Fibroblast of peridontal ligament (primary cell): ENCODE measurements at regions not wholly inside any gene's neighbourhood (a gene's known extent, or its start where the extent isn't known, plus 50 kb on each side); places are given as distances from the start of the nearest gene placed in this dataset.
"Not testable (repeated sequence)": the region's sequence is repeated elsewhere in the genome, so short reads cannot be mapped to it uniquely, and the experiment has no call there.

Experiments used
- DNase-seq: peaks from one replicate; pipeline ENCODE4 v3.0.0-alpha.2; 2010; ENCODE audit errors: extremely low read depth

- DNase-seq, result no peak
Observed at GRCh38 chr22:44575381-44576268, 77.6 kb upstream of the RTL6 start.

- DNase-seq, result no peak
Observed at GRCh38 chr22:44574640-44575380, 76.8 kb upstream of the RTL6 start.

- DNase-seq, result peak; percentile 92
Observed at GRCh38 chr22:44574057-44574639, 76.1 kb upstream of the RTL6 start.

GRCh38 chr22:44573451-44573850 lies 75.4 kb upstream of the RTL6 start:
- DNase-seq, result no peak

- DNase-seq, result no peak
Observed at GRCh38 chr22:44572414-44573207, 74.6 kb upstream of the RTL6 start.

- no peak for DNase-seq
Observed at GRCh38 chr22:44571566-44572413, 73.8 kb upstream of the RTL6 start.

- DNase-seq, result no peak
Observed at GRCh38 chr22:44570476-44571445, 72.7 kb upstream of the RTL6 start.

- no peak for DNase-seq
Observed at GRCh38 chr22:44569561-44569991, 71.5 kb upstream of the RTL6 start.

DNA sequence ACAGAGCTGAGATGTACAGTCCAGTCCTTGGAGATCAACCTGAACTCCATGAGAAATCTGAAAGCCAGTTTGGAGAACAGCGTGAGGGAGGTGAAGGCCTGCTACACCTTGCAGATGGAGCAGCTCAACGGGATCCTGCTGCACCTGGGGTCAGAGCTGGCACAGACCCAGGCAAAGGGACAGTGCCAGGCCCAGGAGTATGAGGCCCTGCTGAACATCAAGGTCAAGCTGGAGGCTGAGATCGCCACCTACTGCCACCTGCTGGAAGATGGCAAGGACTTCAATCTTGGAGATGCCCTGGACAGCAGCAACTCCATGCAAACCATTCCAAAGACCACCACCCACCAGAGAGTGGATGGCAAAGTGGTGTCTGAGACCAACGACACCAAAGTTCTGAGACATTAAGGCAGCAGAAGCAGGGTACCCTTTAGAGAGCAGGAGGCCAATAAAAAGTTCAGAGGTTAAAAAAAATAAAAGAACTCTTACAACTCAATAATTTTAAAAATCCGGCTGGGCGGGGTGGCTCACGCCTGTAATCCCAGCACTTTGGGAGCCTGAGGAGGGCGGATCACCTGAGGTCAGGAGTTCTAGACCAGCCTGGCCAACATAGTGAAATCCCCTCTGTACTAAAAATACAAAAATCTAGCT lies 69.9 kb upstream of the RTL6 start:
- peak; percentile 48 for DNase-seq

DNA sequence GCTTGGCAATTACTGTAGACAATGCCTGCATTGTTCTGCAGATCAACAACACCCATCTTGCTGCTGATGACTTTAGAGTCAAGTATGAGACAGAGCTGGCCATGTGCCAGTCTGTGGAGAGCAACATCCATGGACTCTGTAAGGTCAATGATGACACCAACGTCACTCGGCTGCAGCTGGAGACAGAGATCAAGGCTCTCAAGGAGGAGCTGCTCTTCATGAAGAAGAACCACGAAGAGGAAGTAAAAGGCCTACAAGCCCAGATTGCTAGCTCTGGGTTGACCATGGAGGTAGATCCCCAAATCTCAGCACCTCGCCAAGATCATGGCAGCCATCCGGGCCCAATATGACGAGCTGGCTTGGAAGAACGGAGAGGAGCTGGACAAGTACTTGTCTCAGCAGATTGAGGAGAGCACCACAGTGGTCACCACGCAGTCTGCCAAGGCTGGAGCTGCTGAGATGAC lies 69.4 kb upstream of the RTL6 start:
- DNase-seq, result not testable (repeated sequence)

- DNase-seq, result no peak
Observed at GRCh38 chr22:44566911-44567310, 68.9 kb upstream of the RTL6 start.

GRCh38 chr22:44562651-44563050 lies 64.6 kb upstream of the RTL6 start:
- not testable (repeated sequence) for DNase-seq

- DNase-seq, result no peak
Observed at GRCh38 chr22:44561139-44561840, 63.3 kb upstream of the RTL6 start.

DNA sequence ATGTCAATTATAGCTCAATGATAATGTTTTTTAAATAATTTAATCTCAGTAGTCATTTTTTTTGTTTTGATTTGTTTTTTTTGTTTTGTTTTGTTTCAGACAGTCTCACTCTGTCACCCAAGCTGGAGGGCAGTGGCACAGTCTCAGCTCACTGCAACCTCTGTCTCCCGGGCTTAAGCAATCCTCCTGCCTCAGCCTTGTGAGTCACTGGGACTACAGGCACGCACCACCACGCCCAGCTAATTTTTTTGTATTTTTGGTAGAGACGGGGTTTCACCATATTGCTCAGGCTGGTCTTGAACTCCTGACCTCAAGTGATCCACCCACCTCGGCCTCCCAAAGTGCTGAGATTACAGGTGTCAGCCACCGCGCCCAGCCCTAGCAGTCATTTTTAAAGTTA lies 60.6 kb upstream of the RTL6 start:
- peak; percentile 59 for DNase-seq

- DNase-seq, result not testable (repeated sequence)
Observed at GRCh38 chr22:44557872-44558271, 59.8 kb upstream of the RTL6 start.

DNA sequence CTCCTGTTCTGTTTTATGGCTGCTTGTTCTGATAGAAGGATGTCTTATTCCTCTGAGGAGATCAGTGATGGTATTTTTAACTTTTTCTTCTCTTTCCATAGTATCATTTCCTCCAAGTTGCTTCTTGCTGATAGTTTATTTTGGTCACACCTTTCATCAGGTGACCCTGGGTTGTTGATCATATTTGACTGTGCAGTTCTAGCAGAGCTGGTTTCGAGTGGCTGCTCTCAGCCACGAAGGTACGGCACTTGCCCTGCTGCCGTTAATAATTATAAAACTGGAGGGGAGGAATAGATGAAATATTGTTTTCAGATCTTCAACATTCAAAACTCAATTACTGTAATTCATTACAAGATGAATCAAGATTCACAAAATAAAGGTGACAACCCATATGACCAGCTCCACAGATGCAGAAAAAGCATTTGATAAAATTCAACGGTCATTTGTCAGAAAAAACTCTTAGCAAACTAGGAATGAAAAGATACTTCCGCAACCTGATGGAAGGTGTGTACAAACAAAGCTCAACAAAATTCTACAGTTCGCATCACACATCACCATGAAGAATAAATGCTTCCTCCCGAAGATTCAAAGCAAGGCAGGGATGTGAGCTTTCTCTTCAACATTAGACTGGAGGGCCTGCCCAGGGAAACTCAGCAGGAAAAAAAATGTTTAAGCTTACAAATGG lies 59.2 kb upstream of the RTL6 start:
- DNase-seq, result no peak

DNA sequence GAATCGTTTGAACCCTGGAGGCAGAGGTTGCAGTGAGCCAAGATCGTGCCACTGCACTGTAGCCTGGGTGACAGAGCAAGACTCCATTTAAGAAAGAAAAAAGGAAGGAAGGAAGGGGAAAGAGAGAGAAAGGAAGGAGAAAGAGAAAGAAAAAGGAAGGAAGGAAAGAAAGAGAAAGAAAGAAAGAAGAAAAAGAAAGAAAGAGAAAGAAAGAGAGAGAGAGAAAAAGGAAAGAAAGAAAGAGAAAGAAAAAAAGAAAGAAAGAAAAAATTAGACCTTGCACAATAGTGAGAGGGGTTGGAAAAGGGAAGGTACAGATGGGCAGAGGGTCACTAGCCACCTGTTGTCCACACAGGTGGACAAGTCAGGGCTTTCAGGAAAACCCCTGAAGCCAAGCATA lies 57.6 kb upstream of the RTL6 start:
- DNase-seq, result no peak

DNA sequence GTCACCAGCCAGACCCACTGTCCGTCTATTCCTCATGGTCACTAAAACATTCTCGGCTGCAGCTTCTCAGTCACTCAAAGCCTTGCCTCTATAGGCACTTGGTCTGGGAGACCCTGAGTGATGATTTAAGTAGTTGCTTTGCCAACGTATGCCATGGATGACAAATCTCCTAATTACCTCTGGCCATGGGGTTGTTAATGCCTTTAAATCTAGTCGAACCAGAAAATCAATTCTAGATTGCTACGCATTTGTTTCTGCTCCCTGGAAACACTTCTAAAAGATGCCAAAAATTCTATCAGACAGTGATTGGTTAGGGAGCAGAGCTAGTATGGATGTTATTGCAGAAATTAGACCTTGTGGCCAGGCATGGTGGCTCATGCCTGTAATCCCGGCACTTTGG lies 57.0 kb upstream of the RTL6 start:
- no peak for DNase-seq
